Stimulated activated CD8-positive, alpha-beta memory T cell treated with anti-CD3 and anti-CD28 coated beads, Interleukin-7, amount 100 ng/mL, for 48 hours (primary cell): ENCODE measurements at regions not wholly inside any gene's neighbourhood (a gene's known extent, or its start where the extent isn't known, plus 50 kb on each side); places are given as distances from the start of the nearest gene placed in this dataset.
"Not testable (repeated sequence)": the region's sequence is repeated elsewhere in the genome, so short reads cannot be mapped to it uniquely, and the experiment has no call there.

ENCODE experiments used
- DNase-seq, 2 donors: peaks; one replicate each; pipeline ENCODE4 v3.0.0-alpha.2; 2020; ENCODE audit warnings: low read depth in 1 of 2; ENCODE audit errors: extremely low read depth in 1 of 2

DNA sequence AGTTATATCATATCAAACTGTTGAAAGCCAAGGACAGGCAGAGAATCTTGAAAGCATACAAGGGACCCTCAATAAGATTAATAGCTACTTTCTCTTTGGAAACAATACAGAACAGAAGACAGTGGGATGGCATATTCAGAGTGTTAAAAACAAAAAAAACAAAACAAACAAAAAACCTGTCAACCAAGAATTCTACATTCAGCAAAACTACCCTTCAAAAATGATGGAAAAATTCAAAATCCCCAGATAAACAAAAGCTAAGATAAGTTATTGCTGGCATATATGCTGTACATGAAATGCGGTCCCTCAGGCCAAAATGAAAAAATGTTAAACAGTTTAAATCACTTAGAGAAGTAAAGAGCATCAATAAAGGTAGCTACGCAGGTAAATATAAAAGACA is 425.1 kb downstream of the ACTL7B start:
- no peak for DNase-seq

DNA sequence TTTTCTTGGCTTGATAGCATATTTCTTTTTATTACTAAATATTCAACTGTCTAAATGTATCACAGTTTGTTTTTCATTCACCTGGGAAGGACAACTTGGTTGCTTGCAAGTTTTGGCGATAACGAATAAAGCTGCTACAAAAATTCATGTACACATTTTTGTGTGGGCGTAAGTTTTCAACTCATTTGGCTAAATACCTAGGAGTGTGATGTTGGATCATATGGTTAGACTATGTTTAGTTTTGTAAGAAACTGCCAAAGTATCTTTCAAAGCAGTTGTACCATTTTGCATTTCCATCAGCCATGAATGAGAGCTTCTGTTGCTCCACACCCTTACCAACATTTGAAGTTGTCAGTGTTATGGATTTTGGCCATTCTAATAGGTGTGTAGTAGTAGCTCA is 428.0 kb downstream of the ACTL7B start:
- DNase-seq, result no peak

DNA sequence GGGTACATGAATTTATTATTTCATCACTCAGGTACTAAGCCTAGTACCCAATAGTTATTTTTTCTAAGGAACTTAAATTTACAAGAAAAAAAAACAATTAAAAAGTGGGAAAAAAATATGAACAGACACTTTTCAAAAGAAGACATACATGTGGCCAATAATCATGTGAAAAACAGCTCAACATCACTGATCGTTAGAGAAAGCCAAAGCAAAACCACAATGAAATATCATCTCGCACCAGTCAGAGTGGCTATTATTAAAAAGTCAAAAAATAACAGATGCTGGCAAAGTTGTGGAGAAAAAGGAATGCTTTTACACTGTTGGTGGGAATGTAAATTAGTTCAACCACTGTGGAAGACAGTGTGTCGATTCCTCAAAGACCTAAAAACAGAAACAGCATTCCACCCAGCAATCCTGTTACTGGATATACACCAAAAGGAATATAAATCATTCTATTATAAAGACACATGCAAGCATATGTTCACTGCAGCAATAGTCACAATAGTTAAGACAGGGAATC is 429.3 kb downstream of the ACTL7B start:
- DNase-seq, result not testable (repeated sequence)

DNA sequence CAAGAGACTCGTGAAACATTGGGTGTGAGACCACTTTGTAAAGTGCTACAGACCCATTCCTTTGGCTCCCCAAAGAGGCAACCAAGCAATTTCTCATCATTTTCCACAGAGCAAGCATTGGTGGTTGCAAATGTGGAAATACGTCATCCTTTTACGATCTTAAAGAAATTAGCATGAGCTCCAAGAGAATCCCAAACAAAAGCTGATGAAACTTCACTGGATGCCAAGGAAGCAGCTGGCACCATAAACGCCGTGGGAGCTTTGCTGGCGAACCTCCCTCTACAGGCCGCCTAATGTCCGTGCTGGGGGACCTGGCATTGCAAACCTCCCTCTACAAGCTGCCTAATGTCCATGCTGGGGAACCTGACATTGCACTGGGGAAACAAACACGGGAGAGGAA is 432.4 kb downstream of the ACTL7B start:
- DNase-seq, result no peak

DNA sequence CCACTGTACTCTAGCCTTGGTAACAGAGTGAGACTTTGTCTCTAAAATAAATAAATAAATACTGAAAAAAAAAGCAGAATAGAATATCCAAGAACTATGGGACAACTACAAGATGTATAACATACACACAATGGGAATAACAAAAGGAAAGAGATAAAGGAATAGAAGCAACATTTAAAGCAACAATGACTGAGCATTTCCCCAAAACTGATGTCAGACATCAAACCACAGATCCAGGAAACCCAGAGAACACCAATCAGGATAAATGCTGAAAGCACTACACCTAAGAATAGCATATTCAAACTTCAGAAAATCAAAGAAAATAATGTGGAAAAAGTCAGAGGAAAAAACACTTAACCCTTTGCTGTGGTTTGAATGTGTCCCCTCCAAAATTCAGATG is 436.4 kb downstream of the ACTL7B start:
- DNase-seq, result no peak

DNA sequence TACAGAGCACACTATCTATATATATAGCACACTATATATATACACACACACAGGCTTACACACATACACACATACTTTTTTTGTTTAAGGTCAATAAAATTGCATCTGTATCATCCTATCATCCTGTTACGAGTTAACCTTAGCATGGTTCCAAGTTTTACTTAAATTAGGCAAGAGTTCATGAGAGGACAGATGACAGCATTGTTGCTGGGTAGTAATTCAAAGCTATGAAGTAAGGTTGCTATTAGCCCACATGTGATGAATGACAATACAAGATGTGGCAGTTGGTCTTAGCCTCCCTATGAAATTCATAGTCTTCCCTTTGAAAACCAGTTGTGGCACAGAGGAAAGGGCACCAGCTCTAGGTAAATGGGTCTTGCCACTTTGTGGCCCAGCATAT is 438.1 kb downstream of the ACTL7B start:
- no peak for DNase-seq

DNA sequence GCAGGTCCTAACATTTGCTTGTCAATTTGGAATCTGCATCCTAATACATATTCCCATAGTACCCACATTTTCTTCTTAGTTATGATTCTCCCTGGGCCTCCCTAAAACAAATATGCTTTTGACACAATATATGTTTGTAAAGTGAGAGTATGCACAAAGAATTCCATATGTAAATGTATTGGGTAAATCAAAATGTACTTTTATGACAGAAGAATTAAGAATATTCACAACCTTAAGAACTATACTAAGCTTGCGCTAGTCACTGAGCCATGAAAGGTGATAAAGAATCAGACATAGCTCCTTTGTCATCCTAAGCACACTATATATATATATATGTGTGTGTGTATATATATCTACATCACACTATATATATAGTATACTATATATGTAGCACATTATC is 438.5 kb downstream of the ACTL7B start:
- no peak for DNase-seq

DNA sequence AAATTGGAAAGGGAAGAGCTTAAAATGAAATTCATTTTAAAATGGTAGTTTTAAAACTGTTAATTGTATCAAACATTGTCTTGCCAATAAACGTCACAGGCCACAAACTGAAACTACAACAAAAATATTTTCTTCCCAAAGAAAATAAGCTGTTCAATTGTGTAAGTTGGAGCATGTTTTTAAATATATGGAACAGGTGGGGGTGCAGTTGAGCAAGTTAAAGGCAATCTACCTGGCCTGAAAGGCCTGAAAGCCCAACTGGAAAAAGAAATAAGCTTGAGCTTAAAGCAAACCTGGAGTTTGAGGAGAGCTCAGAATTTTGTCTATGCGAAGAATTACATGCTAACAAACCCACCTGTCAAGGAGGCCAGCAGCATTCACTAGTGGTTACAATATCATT is 439.5 kb downstream of the ACTL7B start:
- no peak for DNase-seq

DNA sequence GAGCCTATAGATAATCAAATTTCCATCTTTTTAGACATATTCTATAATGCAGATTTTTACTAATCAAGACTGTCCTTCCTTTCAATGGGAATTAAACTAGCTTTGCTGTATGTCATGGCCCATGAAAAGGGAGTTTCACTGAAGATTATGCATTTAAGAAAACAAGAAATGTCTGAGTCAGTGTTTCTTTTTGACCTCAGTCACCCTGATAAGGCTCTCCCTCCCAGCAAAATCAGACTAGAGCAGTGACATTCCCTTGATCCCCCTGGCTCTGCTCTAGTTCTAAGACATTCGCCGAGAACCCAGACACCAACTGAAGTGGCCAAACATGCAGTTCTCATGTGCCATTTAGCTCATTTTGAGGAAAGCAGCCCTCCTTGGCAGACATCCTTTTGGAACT is 442.0 kb downstream of the ACTL7B start:
- no peak for DNase-seq

DNA sequence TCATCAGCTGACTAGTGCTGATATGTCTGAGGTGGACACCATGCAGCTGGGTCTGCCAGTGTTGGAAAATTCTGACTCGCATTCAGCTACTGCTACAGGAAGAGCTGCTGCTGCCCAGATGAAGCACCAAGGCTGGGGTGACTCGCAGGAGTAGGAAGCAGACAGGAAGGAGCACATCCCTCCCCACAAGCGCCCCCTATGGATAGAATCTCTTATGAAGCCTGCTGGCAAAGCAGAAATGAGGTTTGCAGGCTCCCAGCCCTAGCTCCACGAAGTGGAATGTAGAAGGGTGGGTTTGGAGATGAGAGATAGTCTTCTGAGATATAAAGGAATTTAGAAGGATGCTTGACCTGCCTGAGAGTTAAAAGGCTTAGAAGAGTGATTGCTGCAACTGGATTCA is 443.0 kb downstream of the ACTL7B start:
- no peak for DNase-seq

DNA sequence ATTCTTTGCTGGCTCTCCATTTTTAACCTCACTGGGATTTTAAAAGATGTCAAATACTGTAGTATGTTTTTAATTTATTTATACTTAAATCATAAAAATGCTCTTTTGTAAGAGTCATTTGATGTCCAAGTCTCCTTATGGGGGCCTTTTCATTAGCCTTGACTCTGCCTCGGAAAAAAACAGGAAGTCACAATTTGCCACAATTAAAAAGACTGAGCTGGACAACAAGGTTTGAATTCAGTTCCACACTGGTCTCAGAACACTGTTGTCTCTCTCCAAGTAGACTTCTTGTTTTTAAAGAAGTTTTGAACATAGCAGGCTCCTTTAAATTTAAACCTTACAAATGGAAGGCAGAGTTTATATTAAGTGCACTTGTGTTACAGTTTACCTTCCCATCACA is 444.2 kb downstream of the ACTL7B start:
- DNase-seq, result no peak

DNA sequence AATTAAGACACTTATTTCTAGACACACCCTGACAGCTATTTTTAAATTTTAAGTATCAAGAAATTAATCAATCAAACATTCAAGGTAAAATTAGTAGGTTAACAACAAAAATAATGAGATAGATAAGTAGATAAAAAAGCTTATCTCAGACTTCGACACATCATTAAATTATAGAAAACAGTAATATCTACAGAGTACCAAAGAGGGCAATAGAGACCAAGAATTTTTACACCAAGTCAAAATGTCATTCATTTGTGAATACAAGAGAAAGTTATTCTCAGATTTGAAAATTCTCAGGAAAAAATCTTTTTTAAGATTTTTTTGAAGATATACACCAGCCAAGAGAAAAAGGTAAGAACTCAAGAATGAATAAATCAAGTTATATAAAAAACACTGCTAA is 445.6 kb downstream of the ACTL7B start:
- DNase-seq, result no peak

DNA sequence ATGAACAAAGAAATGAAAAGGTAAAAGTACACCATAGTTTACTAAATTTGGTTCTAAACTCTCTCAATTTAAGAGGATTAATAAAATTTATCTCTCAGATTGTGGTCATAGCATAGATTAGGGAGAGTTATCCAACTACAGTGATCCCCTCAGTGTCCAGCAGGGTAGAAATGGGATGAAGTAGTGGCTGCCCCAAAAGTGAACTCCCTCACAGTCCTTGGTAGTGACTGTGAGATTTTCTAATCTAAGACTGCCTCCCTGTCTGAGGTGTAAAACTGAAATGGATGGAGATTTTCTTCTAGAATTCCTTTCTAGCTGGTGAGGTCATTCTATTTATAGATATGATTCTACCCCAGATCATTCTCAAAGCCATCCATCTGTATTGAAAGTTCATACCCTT is 455.5 kb downstream of the ACTL7B start:
- no peak for DNase-seq

DNA sequence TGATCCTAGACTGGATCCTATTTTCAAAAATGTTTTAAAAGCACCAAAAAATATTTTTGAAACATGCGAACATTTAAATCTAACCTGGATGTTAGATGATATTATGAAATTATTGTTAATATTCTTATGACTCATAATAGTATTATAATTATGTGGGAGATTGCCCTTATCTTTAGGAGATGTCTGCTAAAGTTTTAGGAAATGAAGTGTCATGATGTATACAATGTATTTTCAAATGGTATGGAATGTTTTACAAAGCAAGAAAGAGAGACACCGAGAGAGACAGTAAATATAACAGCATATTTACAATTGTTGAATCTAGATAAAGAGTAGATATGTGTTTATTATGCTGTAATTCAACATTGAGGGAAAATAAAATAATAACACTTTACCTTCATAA is 455.9 kb downstream of the ACTL7B start:
- no peak for DNase-seq

DNA sequence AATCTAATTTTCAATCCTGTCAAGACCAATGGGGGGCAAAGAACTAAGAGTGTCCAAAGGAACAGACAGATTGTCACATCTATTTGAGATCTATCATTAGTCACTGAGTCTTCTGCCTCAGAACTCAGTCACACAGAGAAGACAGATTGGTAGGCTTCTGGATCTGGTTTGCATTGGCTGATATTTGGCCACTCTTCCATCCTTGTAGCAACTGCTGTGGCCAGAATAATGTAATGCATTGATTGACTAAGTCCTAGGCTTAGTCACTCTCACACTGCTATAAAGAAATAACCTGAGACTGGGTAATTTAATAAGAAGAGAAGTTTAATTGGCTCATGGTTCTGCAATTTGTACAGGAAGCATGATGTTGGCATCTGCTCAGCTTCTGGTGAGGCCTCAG is 458.5 kb downstream of the ACTL7B start:
- DNase-seq, result no peak

DNA sequence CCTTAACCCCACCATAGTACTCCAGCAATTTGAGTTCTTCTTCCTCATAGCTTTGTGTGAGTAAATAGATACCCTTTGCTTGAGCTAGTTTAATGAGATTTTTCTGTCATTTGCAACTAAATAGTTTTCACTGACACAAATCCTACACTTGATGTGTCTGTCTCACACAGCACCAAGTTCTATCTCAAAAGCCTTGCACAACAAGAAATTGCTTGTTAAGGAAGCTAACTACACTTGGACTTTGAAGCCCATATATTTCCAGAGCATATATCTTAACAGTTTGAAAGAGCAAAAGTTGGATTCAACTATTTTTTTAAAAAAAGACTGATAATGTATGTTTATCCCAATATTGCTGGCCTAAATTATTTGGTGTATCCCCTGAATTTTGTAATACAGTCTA is 459.2 kb downstream of the ACTL7B start:
- no peak for DNase-seq

DNA sequence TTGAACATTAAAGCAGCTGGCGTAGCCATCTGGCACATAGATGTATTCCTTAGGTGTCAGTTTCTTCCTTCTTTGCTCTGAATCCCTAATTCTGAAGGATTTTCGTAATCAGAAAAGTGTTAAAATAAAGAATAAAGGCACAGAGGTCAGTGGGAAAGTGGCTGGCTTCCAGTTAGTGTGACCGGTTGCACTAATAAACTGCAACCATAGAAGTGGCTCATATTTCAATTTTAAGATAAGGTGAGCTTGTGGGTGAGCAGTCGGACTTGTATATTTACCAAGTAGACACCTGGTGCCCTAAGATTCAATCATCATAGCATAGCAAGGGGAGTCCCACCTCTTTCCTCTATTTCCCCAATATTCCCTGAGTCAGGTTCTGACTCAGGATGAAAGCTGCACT is 459.6 kb downstream of the ACTL7B start:
- DNase-seq, result no peak

DNA sequence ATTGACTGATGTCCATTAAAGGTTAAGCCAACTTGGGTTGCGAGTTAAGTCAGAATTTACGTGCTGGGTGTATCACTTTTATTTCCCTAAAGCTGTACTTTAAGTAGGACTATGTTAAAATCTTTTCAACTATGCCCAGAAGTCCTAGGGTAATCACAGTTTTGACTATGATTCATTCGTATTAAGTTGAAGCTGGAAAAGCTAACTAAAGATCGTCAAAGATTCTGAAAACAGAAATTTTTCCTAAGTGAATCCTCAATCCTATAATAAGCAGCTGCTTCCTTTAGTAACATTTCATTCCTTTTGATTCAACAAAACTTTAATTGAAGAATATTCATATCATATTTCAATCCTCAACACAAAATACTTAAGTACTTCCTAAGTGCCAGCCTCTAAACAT is 460.4 kb downstream of the ACTL7B start:
- no peak for DNase-seq

DNA sequence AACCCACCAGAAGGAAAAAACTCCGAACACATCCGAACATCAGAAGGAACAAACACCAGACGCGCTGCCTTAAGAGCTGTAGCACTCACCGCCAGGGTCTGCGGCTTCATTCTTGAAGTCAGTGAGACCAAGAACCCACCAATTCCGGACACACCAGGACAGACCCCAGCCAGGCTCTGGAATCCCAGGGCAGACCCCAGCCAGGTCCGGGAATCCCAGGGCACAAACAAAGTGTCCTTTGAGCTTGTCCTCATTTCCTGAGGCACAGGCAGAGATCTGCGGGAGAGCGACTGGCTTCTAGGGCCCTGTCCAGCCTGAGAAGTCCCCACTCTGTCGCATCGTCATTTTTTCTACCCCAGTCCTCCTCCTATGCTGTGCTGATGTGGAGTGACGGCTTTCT is 461.1 kb downstream of the ACTL7B start:
- no peak for DNase-seq

DNA sequence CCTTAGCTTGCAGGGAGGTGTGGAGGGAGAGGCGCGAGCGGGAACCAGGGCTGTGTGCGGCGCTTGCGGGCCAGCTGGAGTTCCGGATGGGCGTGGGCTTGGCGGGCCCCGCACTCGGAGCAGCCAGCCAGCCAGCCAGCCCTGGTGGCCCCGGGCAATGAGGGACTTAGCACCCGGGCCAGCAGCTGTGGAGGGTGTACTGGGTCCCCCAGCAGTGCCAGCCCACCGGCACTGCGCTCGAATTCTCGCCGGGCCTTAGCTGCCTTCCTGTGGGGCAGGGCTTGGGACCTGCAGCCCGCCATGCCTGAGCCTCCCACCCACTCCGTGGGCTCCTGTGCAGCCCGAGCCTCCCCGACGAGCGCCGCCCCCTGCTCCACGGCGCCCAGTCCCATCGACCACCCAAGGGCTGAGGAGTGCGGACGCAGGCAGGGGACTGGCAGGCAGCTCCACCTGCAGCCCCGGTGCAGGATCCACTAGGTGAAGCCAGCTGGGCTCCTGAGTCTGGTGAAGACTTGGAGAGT is 462.2 kb downstream of the ACTL7B start:
- not testable (repeated sequence) for DNase-seq

DNA sequence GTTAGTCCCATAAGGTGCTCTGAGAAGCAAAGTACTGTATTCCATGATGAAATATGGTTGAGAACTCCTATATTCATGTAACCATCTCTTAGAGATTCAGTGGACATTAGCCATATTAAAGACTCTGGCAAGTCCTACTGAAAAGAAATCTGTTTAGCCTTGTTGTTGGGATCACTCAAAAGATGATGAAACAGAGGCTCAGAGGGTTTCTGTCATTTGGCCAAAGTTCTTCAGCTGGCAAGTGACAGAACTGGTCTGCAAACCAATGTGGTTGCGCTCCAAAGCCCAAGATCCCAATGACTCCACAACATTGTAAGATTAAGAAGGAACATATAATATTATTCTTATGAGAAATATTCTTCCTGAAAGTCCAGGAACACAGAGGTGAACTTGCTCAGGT is 462.9 kb downstream of the ACTL7B start:
- DNase-seq, result no peak

DNA sequence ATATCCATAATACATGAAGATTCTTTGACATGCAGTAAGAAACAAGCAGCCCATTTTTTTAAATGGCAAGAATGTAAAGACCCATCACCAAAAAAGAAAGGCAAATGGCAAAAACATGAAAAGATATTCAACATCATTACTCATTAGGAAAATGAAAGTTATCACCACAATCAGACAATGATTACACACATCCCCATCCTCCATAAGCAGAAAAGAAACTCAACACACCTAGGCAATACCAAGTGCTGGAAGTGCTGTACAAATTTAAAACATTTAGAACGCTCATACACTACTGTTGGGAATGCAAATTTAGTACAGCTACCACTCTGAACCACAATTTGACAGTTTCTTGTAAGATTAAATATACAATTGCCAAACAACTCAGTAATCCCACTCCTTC is 466.7 kb downstream of the ACTL7B start:
- no peak for DNase-seq

DNA sequence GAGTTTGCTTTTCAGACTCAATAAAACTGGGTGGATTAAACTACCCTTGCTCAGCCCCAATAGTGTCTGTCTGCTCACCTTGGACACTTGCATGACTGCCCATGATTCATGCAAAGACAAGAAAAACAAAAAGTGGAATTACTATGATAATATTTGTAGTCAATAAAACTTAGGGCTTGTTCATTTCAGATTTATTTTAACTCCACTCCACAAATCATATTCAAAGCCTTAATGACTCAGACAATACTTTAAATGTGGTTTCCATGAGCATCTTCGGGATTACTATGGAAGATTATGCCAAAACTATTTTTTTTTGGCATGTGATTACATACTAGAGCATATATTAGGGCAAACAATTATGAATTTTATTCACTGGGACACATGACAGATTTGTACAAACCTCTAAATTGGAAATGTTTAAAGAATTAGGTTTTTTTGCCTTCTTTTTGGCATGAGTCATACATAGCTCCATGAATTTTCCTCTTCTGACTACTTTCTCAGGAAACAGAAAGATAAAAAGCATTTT is 468.9 kb downstream of the ACTL7B start:
- DNase-seq, result no peak
